Ishikawa (cell line): ENCODE measurements at regions not wholly inside any gene's neighbourhood (a gene's known extent, or its start where the extent isn't known, plus 50 kb on each side); places are given as distances from the start of the nearest gene placed in this dataset.

ENCODE experiments used
- CEBPB ChIP-seq: IDR thresholded peaks from 2 replicates; pipeline ENCODE4 v1.6.1; 2012
- CREB1 ChIP-seq: IDR thresholded peaks from 2 replicates; pipeline ENCODE4 v1.6.1; 2012; ENCODE audit warnings: low read depth
- EGR1 ChIP-seq: IDR thresholded peaks from 2 replicates; pipeline ENCODE4 v1.6.1; 2012
- EP300 ChIP-seq: IDR thresholded peaks from 2 replicates; pipeline ENCODE4 v1.6.1; 2012; ENCODE audit warnings: borderline replicate concordance
- FOXM1 ChIP-seq: IDR thresholded peaks from 2 replicates; pipeline ENCODE4 v1.6.1; 2012; ENCODE audit warnings: low read depth, borderline replicate concordance
- MAX ChIP-seq: IDR thresholded peaks from 2 replicates; pipeline ENCODE4 v1.6.1; 2012
- NFIC ChIP-seq: IDR thresholded peaks from 2 replicates; pipeline ENCODE4 v1.6.1; 2012
- RAD21 ChIP-seq: IDR thresholded peaks from 2 replicates; pipeline ENCODE4 v1.6.1; 2012; ENCODE audit warnings: low read depth
- REST ChIP-seq: IDR thresholded peaks from 2 replicates; pipeline ENCODE4 v1.6.1; 2012; ENCODE audit warnings: low read depth, mild to moderate bottlenecking
- TAF1 ChIP-seq: IDR thresholded peaks from 2 replicates; pipeline ENCODE4 v1.6.1; 2012; ENCODE audit warnings: low read depth, mild to moderate bottlenecking
- TCF12 ChIP-seq: IDR thresholded peaks from 2 replicates; pipeline ENCODE4 v1.6.1; 2012; ENCODE audit warnings: low read depth
- TEAD4 ChIP-seq: IDR thresholded peaks from 2 replicates; pipeline ENCODE4 v1.6.1; 2012
- USF1 ChIP-seq: IDR thresholded peaks from 2 replicates; pipeline ENCODE4 v1.6.1; 2012
- YY1 ChIP-seq: IDR thresholded peaks from 2 replicates; pipeline ENCODE4 v1.6.1; 2012; ENCODE audit warnings: low read depth
- ZBTB7A ChIP-seq: IDR thresholded peaks from 2 replicates; pipeline ENCODE4 v1.6.1; 2012; ENCODE audit warnings: low read depth

- no peak for TF ChIP-seq TAF1
Measured at GRCh38 chr4:178672512-178672911, 1230.3 kb upstream of the AGA start.

GRCh38 chr4:178681871-178682270 lies 1239.6 kb upstream of the AGA start:
- no peak for TF ChIP-seq EGR1
- TF ChIP-seq USF1 = no peak
- no peak for TF ChIP-seq TCF12
- TF ChIP-seq FOXM1 = no peak
- TF ChIP-seq CREB1 = no peak
- TF ChIP-seq RAD21 = no peak
- no peak for TF ChIP-seq TEAD4
- no peak for TF ChIP-seq CEBPB
- TF ChIP-seq MAX = no peak
- TF ChIP-seq REST = no peak

- TF ChIP-seq ZBTB7A (no peak), MAX (no peak), USF1 (no peak), EP300 (no peak), TCF12 (no peak), TEAD4 (no peak), CREB1 (no peak), TAF1 (no peak), CEBPB (no peak), YY1 (no peak), EGR1 (no peak), RAD21 (no peak), REST (no peak), NFIC (no peak), FOXM1 (no peak)
Measured at GRCh38 chr4:178689926-178690325, 1247.7 kb upstream of the AGA start.

GRCh38 chr4:178693816-178694215 lies 1251.6 kb upstream of the AGA start:
- TF ChIP-seq YY1 (no peak), FOXM1 (no peak), TAF1 (no peak), EP300 (no peak), CREB1 (no peak), MAX (no peak), RAD21 (no peak), ZBTB7A (no peak), EGR1 (no peak), TEAD4 (no peak), TCF12 (no peak)

GRCh38 chr4:178696515-178696914 lies 1254.3 kb upstream of the AGA start:
- TF ChIP-seq TCF12 = no peak

GRCh38 chr4:178712486-178712885 lies 1270.2 kb upstream of the AGA start:
- no peak for TF ChIP-seq YY1
- TF ChIP-seq USF1 = no peak
- no peak for TF ChIP-seq RAD21
- TF ChIP-seq CEBPB = no peak
- no peak for TF ChIP-seq MAX
- no peak for TF ChIP-seq ZBTB7A
- TF ChIP-seq REST = no peak
- no peak for TF ChIP-seq NFIC
- TF ChIP-seq TAF1 = no peak
- no peak for TF ChIP-seq FOXM1
- no peak for TF ChIP-seq TEAD4
- TF ChIP-seq EGR1 = no peak
- no peak for TF ChIP-seq CREB1
- TF ChIP-seq EP300 = no peak
- TF ChIP-seq TCF12 = no peak
